A673 (cell line): ENCODE measurements at regions not wholly inside any gene's neighbourhood (a gene's known extent, or its start where the extent isn't known, plus 50 kb on each side); places are given as distances from the start of the nearest gene placed in this dataset.
A peak's percentile ranks its signal among the peaks of the same experiment; 100 is the strongest.

Experiments
- BruUV-seq: library from RNA; stranded (reverse); fragments of 400-500 nt; replicated peaks from 2 replicates; lab custom pipeline; 2021; lab: Mats Ljungman, UMichigan
- CTCF ChIA-PET: fragments of 300-600 bp; sonication (Branson Sonifier 250); formaldehyde crosslinking; loops from one replicate; lab custom pipeline; 2022; ENCODE audit warnings: antibody characterized with exemption; lab: Charles Lee
- POLR2A ChIA-PET: fragments of 300-600 bp; sonication (Branson Sonifier 250); formaldehyde crosslinking; loops from one replicate; lab custom pipeline; 2022; ENCODE audit warnings: antibody characterized with exemption; ENCODE audit not compliant: low non-redundant PET; lab: Charles Lee
- DNase-seq: peaks from one replicate; pipeline ENCODE4 v3.0.0-alpha.2; 2015; ENCODE audit warnings: low spot score
- H3K27ac ChIP-seq: fragments of 200-600 bp; sonication (generic); 2 replicates; pipeline ENCODE4 v1.5.1; 2016; ENCODE audit warnings: mixed run types, low read depth, mild to moderate bottlenecking, mixed read lengths, antibody characterized with exemption, low read length; ENCODE audit not compliant: poor library complexity, severe bottlenecking
- H3K27me3 ChIP-seq: fragments of 200-600 bp; sonication (generic); replicated peaks from 2 replicates; pipeline ENCODE4 v1.6.1; 2017; ENCODE audit warnings: mixed run types, low read depth, mild to moderate bottlenecking, mixed read lengths, antibody characterized with exemption, low read length; ENCODE audit not compliant: insufficient read depth, poor library complexity
- H3K36me3 ChIP-seq: fragments of 200-600 bp; sonication (generic); 2 replicates; pipeline ENCODE4 v1.6.1; 2016; ENCODE audit warnings: mixed run types, mild to moderate bottlenecking, mixed read lengths, antibody characterized with exemption, low read length; ENCODE audit not compliant: insufficient read depth, poor library complexity, severe bottlenecking
- H3K4me1 ChIP-seq: fragments of 200-600 bp; sonication (generic); 2 replicates; pipeline ENCODE4 v1.6.1; 2017; ENCODE audit warnings: mixed run types, mild to moderate bottlenecking, mixed read lengths, antibody characterized with exemption, low read length; ENCODE audit not compliant: insufficient read depth, poor library complexity, severe bottlenecking
- H3K4me3 ChIP-seq: fragments of 200-600 bp; sonication (generic); 2 replicates; pipeline ENCODE4 v1.5.1; 2016; ENCODE audit warnings: low read depth, mixed run types, mild to moderate bottlenecking, mixed read lengths, low read length; ENCODE audit not compliant: poor library complexity, severe bottlenecking
- H3K9me3 ChIP-seq: fragments of 200-600 bp; sonication (generic); 2 replicates; pipeline ENCODE4 v1.6.1; 2016; ENCODE audit warnings: mixed run types, low read depth, mild to moderate bottlenecking, mixed read lengths, antibody characterized with exemption, low read length; ENCODE audit not compliant: poor library complexity, severe bottlenecking
- CTCF ChIP-seq: fragments of 300-800, 200-600 bp; sonication (generic); conservative IDR thresholded peaks from 2 replicates; pipeline ENCODE4 v1.5.1; 2017; ENCODE audit warnings: low read depth, mild to moderate bottlenecking, antibody characterized with exemption, low read length, moderate library complexity, mixed read lengths
- EZH2 ChIP-seq: fragments of 200-600 bp; sonication (generic); IDR thresholded peaks from 2 replicates; pipeline ENCODE4 v1.6.1; 2017; ENCODE audit warnings: borderline replicate concordance, low read depth, mild to moderate bottlenecking, mixed read lengths, antibody characterized with exemption, low read length; ENCODE audit not compliant: poor library complexity, severe bottlenecking
- intact Hi-C: fragments of 100-400 bp; cut with micrococcal nuclease; formaldehyde crosslinking; loops from one replicate; pipeline ENCODE4 v1.10.0; 2022; ENCODE audit not compliant: unreplicated experiment

GRCh38 chr14:100654814-100655740, 67.9 kb upstream of the BEGAIN start:
- TF ChIP-seq EZH2 = no peak
- no peak; the same call in 1 of the 2 replicates for TF ChIP-seq CTCF
- Histone ChIP-seq H3K4me1 (peaks cover 10% of the 10 kb centered on the region), H3K36me3 (no peaks in the 10 kb centered on the region), H3K27me3 (no peaks in the 10 kb centered on the region), H3K9me3 (no peaks in the 10 kb centered on the region), H3K27ac (no peak overlapping the region), H3K4me3 (no peak overlapping the region)
- peak; percentile 63 for DNase-seq
- intact Hi-C loops = loop anchor here (2.0 kb wide), 1 partner anchor 272 kb away; no protein-coding TSS in a partner anchor
- POLR2A ChIA-PET = no interaction called here
- CTCF ChIA-PET = no interaction called here
- no TSS peak for BruUV-seq

DNA sequence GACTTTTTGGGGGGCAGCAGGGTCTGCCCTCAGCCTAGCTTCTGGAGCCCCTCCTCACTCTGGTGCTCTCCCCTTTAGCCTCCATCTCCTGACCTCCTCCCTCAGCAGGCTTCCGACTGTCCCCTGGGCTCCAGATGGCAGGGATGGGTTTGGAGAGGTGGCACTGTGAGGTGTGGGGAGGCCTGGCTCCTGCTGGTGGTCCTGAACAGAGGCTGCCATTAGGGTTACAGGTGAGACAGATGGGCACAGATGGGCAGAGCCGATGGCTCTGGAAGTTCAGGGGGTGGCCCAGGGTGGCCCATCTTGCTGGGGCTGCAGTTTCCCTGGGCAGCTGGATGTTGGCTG, 68.5 kb upstream of the BEGAIN start:
- CTCF ChIA-PET = interaction anchor here (0.8 kb wide), 1 partner anchor 273 kb away, joined by 9 read pairs; no protein-coding TSS in a partner anchor
- BruUV-seq = no TSS peak
- Histone ChIP-seq H3K4me3 (no peak overlapping the region), H3K36me3 (no peaks in the 10 kb centered on the region), H3K27me3 (no peaks in the 10 kb centered on the region), H3K4me1 (peaks cover 10% of the 10 kb centered on the region), H3K9me3 (no peaks in the 10 kb centered on the region), H3K27ac (no peak overlapping the region)
- TF ChIP-seq CTCF (no peak), EZH2 (no peak)
- intact Hi-C loops = loop anchor here (2.0 kb wide), 1 partner anchor 273 kb away; no protein-coding TSS in a partner anchor
- POLR2A ChIA-PET = no interaction called here
- no peak for DNase-seq

DNA sequence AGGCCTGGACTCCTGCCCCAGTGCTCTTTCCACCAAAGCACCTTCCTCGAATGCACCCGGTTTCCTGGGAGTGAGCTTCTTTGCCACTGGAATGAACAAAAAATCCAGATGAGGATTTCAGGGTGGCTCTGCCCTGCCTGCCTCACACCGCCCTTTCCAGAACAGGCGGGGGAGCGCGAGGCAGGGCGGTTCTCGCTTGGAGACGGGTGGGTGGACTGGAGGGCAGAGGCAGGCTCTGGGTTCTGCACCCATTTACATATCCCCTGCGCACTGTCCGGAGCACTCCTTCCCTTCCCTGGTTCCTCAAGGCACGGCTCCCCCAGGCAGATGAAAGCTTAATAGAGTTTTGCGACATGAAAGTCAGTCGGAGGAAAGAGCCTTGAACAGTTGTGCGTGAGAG, 69.7 kb upstream of the DLK1 start:
- intact Hi-C loops = no loop called here
- TF ChIP-seq CTCF = no peak
- TF ChIP-seq EZH2 = no peak
- DNase-seq = no peak
- ChIA-PET POLR2A (no interaction called here), CTCF (no interaction called here)
- Histone ChIP-seq H3K27ac (no peak overlapping the region), H3K27me3 (no peaks in the 10 kb centered on the region), H3K36me3 (no peaks in the 10 kb centered on the region), H3K9me3 (no peaks in the 10 kb centered on the region), H3K4me3 (no peak overlapping the region), H3K4me1 (peaks cover 10% of the 10 kb centered on the region)
- BruUV-seq = no TSS peak
